NCI-H146 (cell line): ENCODE measurements at regions not wholly inside any gene's neighbourhood (a gene's known extent, or its start where the extent isn't known, plus 50 kb on each side); places are given as distances from the start of the nearest gene placed in this dataset.
"Not testable (repeated sequence)": the region's sequence is repeated elsewhere in the genome, so short reads cannot be mapped to it uniquely, and the experiment has no call there.

Experiments
- DNase-seq: peaks from one replicate; lab custom pipeline; 2025; lab: John Stamatoyannopoulos, UW

GRCh38 chr3:89628856-89629670, 521.6 kb downstream of the EPHA3 start:
- DNase-seq: peak; percentile 9

DNA sequence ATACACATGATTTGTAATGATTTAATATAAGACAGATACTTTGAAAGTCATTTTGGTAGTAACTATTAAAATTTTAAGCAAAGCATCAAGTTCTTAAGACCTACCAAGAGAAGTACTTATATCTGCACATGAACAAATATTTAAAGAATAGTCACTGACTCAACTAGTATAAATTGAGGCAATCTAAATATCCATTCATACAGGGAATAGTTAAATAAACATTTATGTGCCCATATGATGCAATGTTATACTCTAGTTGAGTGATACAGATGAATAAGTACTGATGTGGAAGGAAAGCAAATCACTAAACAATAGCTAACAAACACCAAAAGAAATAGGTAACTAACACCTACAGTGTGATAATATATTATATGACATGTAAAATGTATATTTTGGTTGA, 527.7 kb downstream of the EPHA3 start:
- no peak for DNase-seq

GRCh38 chr3:89644716-89645115, 537.3 kb downstream of the EPHA3 start:
- peak; percentile 1 for DNase-seq

- DNase-seq: no peak
These were observed 542.0 kb downstream of the EPHA3 start for GRCh38 chr3:89649431-89649830.

DNA sequence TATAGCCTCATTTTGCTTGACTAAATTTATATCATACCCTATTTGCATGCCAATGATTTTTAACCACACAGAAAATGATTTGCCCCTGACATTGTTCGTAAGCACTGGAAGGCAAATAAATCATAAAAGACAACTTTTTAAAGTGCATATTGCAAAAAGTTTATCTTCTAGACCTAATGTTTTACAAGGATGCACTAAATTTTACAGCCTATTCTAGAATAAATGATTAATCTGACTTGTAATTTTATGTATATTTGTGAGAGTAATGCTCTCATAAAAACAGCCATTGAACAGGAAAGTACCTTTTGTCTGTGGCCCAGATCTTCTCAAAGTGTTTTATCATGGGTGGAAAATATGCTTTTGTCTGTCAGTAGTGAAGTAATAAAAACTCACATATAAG, 546.6 kb downstream of the EPHA3 start:
- no peak for DNase-seq

- no peak for DNase-seq
These were observed 549.0 kb downstream of the EPHA3 start for GRCh38 chr3:89656388-89656787.

DNA sequence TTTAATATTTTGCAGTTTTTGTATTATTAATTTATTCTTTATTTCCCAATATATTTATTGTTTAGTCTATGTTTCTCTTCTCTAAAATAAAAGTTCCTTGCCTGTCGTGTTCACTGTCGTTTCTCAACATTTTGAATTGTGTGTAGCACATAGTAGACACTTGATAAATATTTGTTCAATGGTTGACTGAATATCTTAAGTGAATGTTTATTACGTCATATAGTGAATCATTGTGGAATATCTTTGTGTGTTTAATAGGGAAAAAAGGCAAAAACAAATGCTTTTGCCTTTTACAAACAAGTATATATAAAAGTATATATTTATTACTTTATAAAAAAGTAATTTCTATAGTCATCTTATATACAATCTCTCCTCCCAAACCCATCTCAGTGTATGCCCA, 572.3 kb downstream of the EPHA3 start:
- no peak for DNase-seq

- no peak for DNase-seq
These were observed 575.1 kb downstream of the EPHA3 start for GRCh38 chr3:89682556-89682955.

DNA sequence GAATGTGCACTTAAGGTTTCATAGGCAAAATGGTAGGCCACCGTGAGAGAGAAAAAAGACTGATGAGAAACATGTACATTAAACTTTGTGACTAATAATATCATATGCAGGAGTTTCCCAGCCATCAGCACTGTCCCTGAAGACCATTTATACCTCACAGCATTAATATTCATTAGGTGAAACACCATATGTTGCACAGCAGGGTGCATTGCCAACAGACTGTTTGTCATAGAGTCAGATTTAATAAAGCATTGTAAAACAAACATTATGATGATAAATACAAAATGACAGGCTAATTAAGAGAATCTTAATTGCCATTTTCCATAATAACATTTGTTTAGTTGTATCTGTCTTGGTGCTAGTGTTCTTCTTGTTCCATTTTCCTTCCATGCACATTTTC, 578.3 kb downstream of the EPHA3 start:
- DNase-seq: peak; percentile 74

GRCh38 chr3:89690646-89691045, 583.2 kb downstream of the EPHA3 start:
- peak; percentile 23 for DNase-seq

DNA sequence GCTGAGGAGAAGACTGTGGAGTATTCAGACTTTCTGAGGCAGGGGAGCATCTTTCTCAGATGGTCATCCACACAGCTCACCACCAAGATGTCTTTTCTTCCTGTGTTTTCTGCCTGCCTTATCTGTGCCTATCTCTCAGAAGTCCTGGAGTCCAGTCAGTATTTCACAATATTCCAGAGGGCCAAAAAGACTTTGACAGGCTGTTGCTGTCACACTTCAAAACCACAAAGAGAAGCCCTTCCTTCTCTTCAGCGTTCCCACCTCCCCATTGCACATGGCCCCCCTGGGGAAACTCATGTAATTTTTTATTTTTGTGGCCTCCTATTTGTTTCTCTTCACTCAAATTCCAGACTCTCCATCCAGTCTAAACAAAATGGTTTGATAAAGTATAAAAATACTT, 585.2 kb downstream of the EPHA3 start:
- no peak for DNase-seq

GRCh38 chr3:89697321-89697916, 590.0 kb downstream of the EPHA3 start:
- peak; percentile 9 for DNase-seq

GRCh38 chr3:89698208-89698830, 590.9 kb downstream of the EPHA3 start:
- no peak for DNase-seq

- no peak for DNase-seq
These were observed 591.8 kb downstream of the EPHA3 start for GRCh38 chr3:89699229-89699628.

GRCh38 chr3:89699771-89700170, 592.4 kb downstream of the EPHA3 start:
- no peak for DNase-seq

- no peak for DNase-seq
These were observed 595.0 kb downstream of the EPHA3 start for GRCh38 chr3:89702404-89702803.

- no peak for DNase-seq
These were observed 605.8 kb downstream of the EPHA3 start for GRCh38 chr3:89713196-89713595.

GRCh38 chr3:89714237-89714636, 606.8 kb downstream of the EPHA3 start:
- DNase-seq: no peak

GRCh38 chr3:89740080-89740880, 632.9 kb downstream of the EPHA3 start:
- no peak for DNase-seq

DNA sequence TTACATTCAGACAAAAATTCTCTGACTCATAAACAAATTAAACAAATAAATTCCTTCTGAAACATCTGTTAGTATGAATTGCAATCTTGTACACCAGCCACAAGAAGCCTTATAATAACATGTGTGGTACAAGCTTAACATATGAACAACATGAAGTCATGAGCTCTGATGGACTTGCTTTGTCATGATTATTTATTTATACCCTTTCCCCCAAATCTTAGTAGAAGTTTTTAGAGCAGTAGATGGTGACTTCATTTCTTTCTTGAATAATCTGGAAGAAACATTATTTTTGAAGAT, 633.4 kb downstream of the EPHA3 start:
- no peak for DNase-seq

- no peak for DNase-seq
These were observed 635.1 kb downstream of the EPHA3 start for GRCh38 chr3:89742546-89742945.

GRCh38 chr3:89747541-89748278, 640.3 kb downstream of the EPHA3 start:
- DNase-seq: not testable (repeated sequence)
